Activated gamma-delta T cell treated with Interleukin-2 at 50 U/mL for 16 hours (primary cell): ENCODE measurements at regions not wholly inside any gene's neighbourhood (a gene's known extent, or its start where the extent isn't known, plus 50 kb on each side); places are given as distances from the start of the nearest gene placed in this dataset.
"Not testable (repeated sequence)": the region's sequence is repeated elsewhere in the genome, so short reads cannot be mapped to it uniquely, and the experiment has no call there.

Source experiments
- DNase-seq: peaks from one replicate; pipeline ENCODE4 v3.0.0-alpha.2; 2020

GRCh38 chr21:15204140-15204969 lies 139.6 kb upstream of the NRIP1 start:
- DNase-seq, result no peak

GRCh38 chr21:15204970-15205286 lies 140.1 kb upstream of the NRIP1 start:
- DNase-seq, result no peak

GRCh38 chr21:15206514-15206913 lies 141.7 kb upstream of the NRIP1 start:
- DNase-seq, result no peak

GRCh38 chr21:15207231-15207630 lies 142.4 kb upstream of the NRIP1 start:
- DNase-seq, result no peak

- no peak for DNase-seq
Observed at GRCh38 chr21:15207635-15208370, 143.0 kb upstream of the NRIP1 start.

GRCh38 chr21:15208786-15209185 lies 144.0 kb upstream of the NRIP1 start:
- no peak for DNase-seq

- DNase-seq, result no peak
Observed at GRCh38 chr21:15209224-15209623, 144.4 kb upstream of the NRIP1 start.

GRCh38 chr21:15210235-15210678 lies 145.5 kb upstream of the NRIP1 start:
- no peak for DNase-seq

GRCh38 chr21:15211491-15212133 lies 146.8 kb upstream of the NRIP1 start:
- no peak for DNase-seq

- no peak for DNase-seq
Observed at GRCh38 chr21:15212206-15212605, 147.4 kb upstream of the NRIP1 start.

GRCh38 chr21:15218476-15218875 lies 153.7 kb upstream of the NRIP1 start:
- DNase-seq, result not testable (repeated sequence)

GRCh38 chr21:15219039-15219438 lies 154.2 kb upstream of the NRIP1 start:
- DNase-seq, result no peak

GRCh38 chr21:15219894-15220293 lies 155.1 kb upstream of the NRIP1 start:
- DNase-seq, result no peak

- no peak for DNase-seq
Observed at GRCh38 chr21:15221799-15222386, 157.1 kb upstream of the NRIP1 start.

- no peak for DNase-seq
Observed at GRCh38 chr21:15222707-15223106, 157.9 kb upstream of the NRIP1 start.

GRCh38 chr21:15224346-15225086 lies 159.7 kb upstream of the NRIP1 start:
- DNase-seq, result no peak

GRCh38 chr21:15227919-15228318 lies 163.1 kb upstream of the NRIP1 start:
- DNase-seq, result no peak

GRCh38 chr21:15229390-15229789 lies 164.6 kb upstream of the NRIP1 start:
- DNase-seq, result no peak

GRCh38 chr21:15233611-15234010 lies 168.8 kb upstream of the NRIP1 start:
- no peak for DNase-seq

GRCh38 chr21:15236111-15236510 lies 171.3 kb upstream of the NRIP1 start:
- no peak for DNase-seq

- no peak for DNase-seq
Observed at GRCh38 chr21:15240848-15241247, 176.0 kb upstream of the NRIP1 start.

GRCh38 chr21:15241997-15242736 lies 177.4 kb upstream of the NRIP1 start:
- no peak for DNase-seq
